Fibroblast of skin of scalp (primary cell): ENCODE measurements at regions not wholly inside any gene's neighbourhood (a gene's known extent, or its start where the extent isn't known, plus 50 kb on each side); places are given as distances from the start of the nearest gene placed in this dataset.
"Not testable (repeated sequence)": the region's sequence is repeated elsewhere in the genome, so short reads cannot be mapped to it uniquely, and the experiment has no call there.

Source experiments
- DNase-seq: peaks from one replicate; pipeline ENCODE4 v3.0.0-alpha.2; 2013

DNA sequence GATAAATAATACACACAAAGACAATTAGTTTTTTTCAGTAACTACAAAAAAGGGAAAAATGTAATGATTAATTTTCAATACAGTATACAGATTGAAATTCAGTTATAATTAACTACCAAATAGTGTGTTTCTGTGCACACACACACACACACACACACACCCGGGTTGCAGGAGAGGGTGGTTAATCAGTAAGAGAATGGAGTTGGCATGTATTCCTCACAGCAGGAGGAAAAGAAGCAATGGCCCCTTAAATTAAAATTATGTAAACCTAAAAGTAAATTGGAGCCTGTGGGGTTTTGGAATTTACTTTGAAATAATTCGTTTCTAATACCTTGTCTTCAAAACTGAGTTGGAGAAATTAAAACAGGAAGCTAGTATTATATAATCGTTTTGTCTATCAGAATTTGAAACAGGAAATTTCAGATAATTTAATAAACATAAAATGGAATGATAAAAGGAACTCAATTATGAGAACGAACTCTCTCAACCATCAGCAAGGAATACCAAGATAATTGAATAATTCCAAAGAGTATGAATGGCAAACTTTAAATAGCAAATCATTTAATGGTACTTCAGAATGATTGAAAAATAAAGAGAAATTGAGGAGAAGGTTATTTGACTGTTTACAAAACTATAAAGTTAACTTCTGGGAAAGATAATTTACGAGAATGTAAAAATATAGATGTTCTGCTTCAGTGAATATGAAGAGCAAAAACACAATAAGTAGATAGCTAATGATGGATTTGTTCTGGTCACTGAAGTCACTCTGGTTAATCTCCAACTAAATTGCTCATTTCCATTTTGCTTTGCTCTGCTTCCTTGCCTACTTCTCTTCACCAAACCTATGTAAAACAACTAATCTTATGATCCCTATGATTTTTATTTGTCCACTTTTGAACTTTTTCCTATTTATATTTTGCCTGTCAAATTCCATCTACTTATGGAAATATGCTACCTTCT lies 547.9 kb upstream of the ZP4 start:
- no peak for DNase-seq

DNA sequence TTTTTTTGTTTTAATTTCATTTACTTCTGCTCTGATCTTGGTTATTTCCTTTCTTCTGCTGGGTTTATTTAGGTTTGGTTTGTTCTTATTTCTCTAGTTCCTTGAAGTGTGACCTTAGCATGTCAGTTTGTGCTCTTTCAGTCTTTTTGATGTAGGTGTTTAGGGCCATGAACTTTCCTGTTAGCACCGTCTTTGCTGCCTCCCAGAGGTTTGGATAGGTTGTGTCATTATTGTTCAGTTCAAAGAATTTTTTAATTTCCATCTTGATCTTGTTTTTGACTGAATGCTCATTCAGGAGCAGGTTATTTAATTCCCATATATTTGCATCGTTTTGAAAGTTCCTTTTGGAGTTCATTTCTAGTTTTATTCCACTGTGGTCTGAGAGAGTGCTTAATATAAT lies 539.0 kb upstream of the ZP4 start:
- not testable (repeated sequence) for DNase-seq

DNA sequence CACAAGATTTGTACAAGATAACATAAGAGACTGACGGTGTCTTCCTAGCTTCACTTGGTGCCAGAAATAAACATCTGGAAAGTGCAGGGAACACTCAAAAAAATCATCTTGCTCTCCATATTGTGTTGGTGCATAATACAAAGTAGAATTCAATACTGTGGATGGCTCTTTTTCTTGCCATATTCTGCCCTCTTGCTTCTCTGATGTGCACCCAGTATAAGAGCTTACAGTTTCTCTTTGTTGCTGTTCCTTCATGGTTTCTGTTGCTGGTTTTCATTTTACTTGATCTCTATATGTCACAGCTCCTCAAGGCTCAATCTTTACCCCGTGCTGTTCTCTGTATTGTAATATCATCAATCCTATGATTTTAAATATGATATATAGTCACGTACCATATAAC lies 528.5 kb upstream of the ZP4 start:
- DNase-seq = no peak

DNA sequence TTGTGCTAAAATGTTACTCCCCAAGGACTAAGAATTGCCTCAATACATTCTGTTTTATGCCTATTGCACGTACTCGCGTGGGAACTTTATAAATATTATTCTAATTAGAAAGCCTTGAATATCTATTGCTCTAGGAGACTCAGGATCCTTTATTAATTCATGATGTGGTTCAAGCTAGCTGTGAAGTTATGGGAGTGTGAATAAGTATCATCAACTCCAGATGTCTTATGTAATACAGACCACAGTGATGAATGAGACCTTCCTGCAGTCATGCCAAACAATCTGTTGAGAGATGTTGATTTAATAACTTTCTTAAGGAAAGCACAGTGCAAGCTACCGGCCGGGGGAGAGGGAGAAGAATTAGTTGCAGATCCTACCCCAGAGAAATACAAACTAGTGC lies 519.2 kb upstream of the ZP4 start:
- peak; percentile 91 for DNase-seq

DNA sequence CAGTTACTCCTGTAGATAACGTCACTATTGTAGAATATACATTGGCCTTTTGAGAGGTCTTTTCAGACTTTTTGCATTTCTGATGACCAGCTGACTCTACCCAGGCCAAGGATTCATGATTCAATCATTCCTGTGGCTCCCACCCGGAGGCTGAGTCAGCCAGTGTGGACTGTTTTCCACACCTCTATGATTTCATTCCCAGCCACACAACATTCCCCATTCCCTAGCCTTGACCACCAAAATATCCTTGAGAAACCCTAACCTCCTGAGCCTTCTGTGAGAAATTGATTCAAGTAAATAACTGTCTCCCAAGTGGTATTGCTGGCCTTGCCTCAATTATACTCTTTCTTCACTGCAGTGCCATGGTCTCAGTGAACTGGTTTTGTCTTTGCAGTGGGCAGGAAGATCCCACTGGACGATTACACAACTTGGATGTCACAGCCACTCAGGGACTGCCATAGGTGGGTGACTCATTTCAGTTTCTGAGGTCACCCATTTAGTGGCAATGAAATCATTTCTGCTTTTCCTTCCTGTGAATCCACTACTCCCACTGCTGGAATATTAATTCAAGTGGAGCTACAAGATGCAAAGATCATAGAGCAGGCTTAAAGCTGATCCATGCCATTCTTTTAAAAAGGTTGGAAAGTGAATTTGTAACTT lies 518.6 kb upstream of the ZP4 start:
- peak; percentile 94 for DNase-seq

GRCh38 chr1:238408737-238409136 lies 518.0 kb upstream of the ZP4 start:
- DNase-seq = no peak

GRCh38 chr1:238406098-238406860 lies 515.6 kb upstream of the ZP4 start:
- no peak for DNase-seq

- DNase-seq = no peak
These were observed 514.2 kb upstream of the ZP4 start for GRCh38 chr1:238404921-238405320.

- no peak for DNase-seq
These were observed 513.8 kb upstream of the ZP4 start for GRCh38 chr1:238404481-238404880.

GRCh38 chr1:238401144-238401543 lies 510.4 kb upstream of the ZP4 start:
- DNase-seq = no peak

DNA sequence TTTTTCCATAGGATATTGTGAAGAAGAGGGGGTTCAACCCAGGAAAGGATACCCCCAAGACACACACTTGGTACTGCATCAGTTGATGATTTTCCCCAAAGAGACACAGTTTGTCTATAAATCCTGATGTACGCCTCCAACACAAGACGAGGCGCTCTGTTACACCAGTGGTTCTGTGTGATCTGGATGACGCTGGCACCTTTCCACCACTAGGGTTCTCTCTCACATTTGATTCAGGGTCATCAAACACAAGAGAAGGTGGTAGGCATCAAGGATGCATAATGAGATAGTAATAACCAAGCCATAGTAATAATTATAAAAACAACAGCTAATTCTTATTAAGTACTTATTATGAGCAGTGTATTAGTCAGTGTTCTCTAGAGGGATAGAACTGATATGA lies 508.8 kb upstream of the ZP4 start:
- DNase-seq = no peak

GRCh38 chr1:238396140-238396539 lies 505.4 kb upstream of the ZP4 start:
- no peak for DNase-seq

- DNase-seq = peak; percentile 27
These were observed 493.7 kb upstream of the ZP4 start for GRCh38 chr1:238384381-238384780.

GRCh38 chr1:238380167-238380566 lies 489.4 kb upstream of the ZP4 start:
- DNase-seq = no peak

GRCh38 chr1:238379446-238379845 lies 488.7 kb upstream of the ZP4 start:
- not testable (repeated sequence) for DNase-seq

DNA sequence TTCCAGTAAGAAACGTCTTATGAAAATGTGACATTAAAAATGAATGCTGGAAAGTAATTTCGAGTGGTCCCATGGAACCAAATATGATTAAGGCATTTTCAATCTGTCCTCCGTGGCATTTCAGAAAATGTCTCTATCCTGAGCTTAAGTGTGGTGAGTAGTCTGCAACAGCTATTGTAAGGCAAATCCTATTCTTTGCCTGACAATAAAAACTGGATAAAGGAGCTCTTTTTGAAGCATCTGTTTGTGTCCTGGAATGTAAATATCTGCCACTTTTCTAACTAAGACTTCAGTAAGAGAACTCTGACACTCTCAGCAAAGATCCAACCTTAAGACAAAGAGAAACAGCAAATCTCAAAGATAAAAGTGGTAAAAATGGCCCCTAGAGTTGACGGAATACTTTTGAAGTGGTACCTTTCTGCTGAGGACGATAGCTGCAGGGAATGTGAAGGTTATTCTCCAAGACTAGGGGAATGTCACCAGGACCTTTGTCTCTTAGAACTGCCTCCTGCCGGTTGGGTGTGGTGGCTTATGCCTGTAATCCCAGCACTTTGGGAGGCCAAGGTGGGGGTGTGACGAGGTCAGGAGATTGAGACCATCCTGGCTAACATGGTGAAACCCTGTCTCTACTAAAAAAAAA lies 486.7 kb upstream of the ZP4 start:
- no peak for DNase-seq

- no peak for DNase-seq
These were observed 479.9 kb upstream of the ZP4 start for GRCh38 chr1:238370599-238370998.

DNA sequence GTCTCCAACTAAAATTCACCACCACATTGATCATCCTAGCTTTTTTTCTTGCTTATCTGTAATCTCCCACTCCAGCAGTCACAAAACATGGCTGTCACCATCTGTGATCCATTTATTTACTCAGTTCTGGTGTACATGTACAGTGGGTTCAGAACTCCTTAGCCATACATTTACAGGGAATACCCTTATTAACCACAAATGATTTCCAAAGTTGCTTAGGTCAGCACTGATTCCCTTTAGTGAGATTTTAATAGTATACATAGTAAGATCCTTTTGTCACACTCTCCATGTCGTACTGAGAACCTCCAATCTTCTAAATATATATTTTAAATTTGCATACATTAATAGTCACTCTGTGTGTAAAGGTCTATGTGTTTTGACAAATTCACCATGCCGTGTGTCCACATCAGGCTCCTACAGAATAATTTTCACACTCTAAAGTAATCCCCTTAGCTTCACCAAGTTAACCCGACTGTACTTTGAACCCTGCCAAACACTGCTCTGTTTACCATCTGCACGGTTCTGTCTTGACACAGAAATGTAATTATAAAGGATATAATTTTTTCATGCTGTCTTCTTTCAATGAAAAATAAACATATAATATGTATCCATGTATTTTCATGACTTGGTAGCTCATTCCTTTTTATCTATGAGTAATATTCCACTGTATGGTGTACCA lies 473.6 kb upstream of the ZP4 start:
- DNase-seq = no peak

GRCh38 chr1:238360474-238360873 lies 469.8 kb upstream of the ZP4 start:
- no peak for DNase-seq

- no peak for DNase-seq
These were observed 459.7 kb upstream of the ZP4 start for GRCh38 chr1:238350471-238350870.

GRCh38 chr1:238346340-238346739 lies 455.6 kb upstream of the ZP4 start:
- no peak for DNase-seq

DNA sequence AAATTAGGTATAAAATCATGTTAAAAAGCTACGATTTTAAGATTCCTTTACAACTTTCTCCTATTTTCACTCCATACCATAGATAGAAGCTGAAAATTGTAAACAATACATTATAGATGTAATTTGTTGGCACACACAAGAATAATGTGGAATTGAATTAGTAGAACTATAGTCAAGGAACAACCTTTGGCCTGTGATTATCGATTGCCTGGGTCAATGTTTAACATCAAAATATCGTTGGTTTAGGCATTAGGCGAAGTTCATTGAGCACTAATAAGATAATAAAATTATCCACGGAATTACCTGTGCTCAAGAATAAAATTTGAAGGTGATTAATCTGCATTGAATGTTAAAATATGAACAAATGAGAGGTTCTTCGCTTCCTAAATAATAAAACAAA lies 455.1 kb upstream of the ZP4 start:
- no peak for DNase-seq
